Left ventricle myocardium inferior (tissue), 1 donor: ENCODE measurements at regions not wholly inside any gene's neighbourhood (a gene's known extent, or its start where the extent isn't known, plus 50 kb on each side); places are given as distances from the start of the nearest gene placed in this dataset.

ENCODE experiments used
- DNase-seq: peaks from one replicate; pipeline ENCODE4 v3.0.0-alpha.2; 2020
- H3K27ac ChIP-seq: fragments of 200-600 bp; replicated peaks from 2 replicates; pipeline ENCODE4 v1.8.0; 2021
- H3K27me3 ChIP-seq: fragments of 200-600 bp; 2 replicates; pipeline ENCODE4 v1.8.0; 2021; ENCODE audit warnings: low read depth
- H3K36me3 ChIP-seq: fragments of 200-600 bp; 2 replicates; pipeline ENCODE4 v1.8.0; 2021
- H3K4me1 ChIP-seq: fragments of 200-600 bp; 2 replicates; pipeline ENCODE4 v1.8.0; 2021
- H3K4me3 ChIP-seq: fragments of 200-600 bp; 2 replicates; pipeline ENCODE4 v1.8.0; 2021; ENCODE audit warnings: mild to moderate bottlenecking, moderate library complexity
- H3K9me3 ChIP-seq: fragments of 200-600 bp; replicated peaks from 2 replicates; pipeline ENCODE4 v1.8.0; 2021
- intact Hi-C: fragments of 100-400 bp; cut with micrococcal nuclease; formaldehyde crosslinking; loops from one replicate; pipeline ENCODE4 v1.11.0; 2022
- TF ChIP-seq, protein P1 (sequence below): fragments of 200-600 bp; IDR thresholded peaks from 2 replicates; pipeline ENCODE4 v1.8.0; 2021; ENCODE audit warnings: antibody characterized with exemption, mild to moderate bottlenecking, borderline replicate concordance
- donor health status: DM: no; HTN: yes; CAD: no; lungs with severe emphysema.

GRCh38 chr22:48282804-48283203, 1520.4 kb downstream of the TBC1D22A start:
- Histone ChIP-seq H3K36me3 (no peaks in the 10 kb centered on the region), H3K27me3 (peaks cover 47% of the 10 kb centered on the region), H3K4me3 (no peak overlapping the region), H3K4me1 (no peaks in the 10 kb centered on the region), H3K9me3 (peaks cover 22% of the 10 kb centered on the region), H3K27ac (no peak overlapping the region)
- TF ChIP-seq, protein P1, sequence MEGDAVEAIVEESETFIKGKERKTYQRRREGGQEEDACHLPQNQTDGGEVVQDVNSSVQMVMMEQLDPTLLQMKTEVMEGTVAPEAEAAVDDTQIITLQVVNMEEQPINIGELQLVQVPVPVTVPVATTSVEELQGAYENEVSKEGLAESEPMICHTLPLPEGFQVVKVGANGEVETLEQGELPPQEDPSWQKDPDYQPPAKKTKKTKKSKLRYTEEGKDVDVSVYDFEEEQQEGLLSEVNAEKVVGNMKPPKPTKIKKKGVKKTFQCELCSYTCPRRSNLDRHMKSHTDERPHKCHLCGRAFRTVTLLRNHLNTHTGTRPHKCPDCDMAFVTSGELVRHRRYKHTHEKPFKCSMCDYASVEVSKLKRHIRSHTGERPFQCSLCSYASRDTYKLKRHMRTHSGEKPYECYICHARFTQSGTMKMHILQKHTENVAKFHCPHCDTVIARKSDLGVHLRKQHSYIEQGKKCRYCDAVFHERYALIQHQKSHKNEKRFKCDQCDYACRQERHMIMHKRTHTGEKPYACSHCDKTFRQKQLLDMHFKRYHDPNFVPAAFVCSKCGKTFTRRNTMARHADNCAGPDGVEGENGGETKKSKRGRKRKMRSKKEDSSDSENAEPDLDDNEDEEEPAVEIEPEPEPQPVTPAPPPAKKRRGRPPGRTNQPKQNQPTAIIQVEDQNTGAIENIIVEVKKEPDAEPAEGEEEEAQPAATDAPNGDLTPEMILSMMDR = no peak
- no peak for DNase-seq
- intact Hi-C loops = no loop called here

DNA sequence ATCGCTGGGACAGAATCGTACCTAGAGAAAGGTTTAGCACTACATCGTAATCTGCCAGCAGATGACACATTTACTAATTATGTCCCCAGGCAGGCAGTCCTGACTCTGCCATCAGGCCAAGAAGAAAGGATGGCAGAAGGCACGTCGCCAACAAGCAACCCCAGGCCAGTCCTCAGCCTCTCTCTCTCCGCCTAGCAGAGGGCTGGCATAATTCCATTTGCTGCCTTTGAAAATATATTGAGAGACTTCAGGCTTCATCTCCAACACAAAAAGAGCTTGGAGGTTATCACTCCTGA, 1517.0 kb downstream of the TBC1D22A start:
- Histone ChIP-seq H3K36me3 (no peaks in the 10 kb centered on the region), H3K4me3 (no peak overlapping the region), H3K4me1 (no peaks in the 10 kb centered on the region), H3K27ac (no peak overlapping the region), H3K9me3 (peaks cover 16% of the 10 kb centered on the region), H3K27me3 (peaks cover 69% of the 10 kb centered on the region)
- intact Hi-C loops = no loop called here
- no peak for DNase-seq
- TF ChIP-seq, protein P1 = no peak

DNA sequence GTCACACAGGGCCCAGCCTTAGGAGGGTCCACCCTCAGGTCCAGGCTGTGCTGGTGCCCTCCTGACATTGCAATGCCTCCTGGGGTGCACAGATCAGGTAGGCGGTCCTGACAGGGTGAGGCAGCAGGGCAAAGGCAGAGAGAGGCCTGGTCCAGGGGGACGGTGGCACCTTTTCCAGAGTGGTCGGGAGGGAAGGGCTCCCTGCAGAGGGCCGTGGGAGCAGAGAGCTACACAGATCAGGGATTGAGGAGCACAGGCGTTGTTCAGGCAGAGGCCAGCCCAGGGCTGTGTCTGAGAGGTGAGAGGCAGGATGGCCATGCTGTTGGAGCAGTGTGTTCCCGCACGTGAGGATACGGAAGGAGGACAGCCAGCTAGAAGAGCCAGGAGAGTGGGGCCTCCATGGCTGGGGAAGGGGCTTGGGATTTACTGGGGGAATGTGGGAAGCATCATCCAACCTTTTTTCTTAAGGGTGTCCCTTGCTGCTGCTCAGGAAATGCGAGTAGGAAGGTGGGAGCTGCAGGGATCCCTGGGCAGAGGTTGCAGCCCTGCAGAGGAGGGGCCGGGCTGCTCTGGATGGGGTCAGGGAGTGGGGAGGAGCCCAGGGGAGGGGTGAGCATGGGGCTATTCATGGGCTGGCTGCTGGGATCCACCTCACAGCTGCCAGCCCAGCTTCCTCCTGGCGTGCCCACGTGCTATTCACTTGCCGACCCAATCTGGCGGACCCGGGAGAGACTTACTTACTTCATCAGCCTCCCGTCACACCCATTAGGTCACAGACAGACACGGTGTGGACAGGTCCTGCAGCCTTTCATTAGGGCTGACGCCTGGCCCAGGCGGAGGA, 1516.4 kb downstream of the TBC1D22A start:
- H3K36me3 ChIP-seq = no peaks in the 10 kb centered on the region
- H3K4me3 ChIP-seq = no peak overlapping the region
- H3K4me1 ChIP-seq = no peaks in the 10 kb centered on the region
- no peak for DNase-seq
- peaks cover 10% of the 10 kb centered on the region for H3K9me3 ChIP-seq
- H3K27ac ChIP-seq = no peak overlapping the region
- TF ChIP-seq, protein P1 = no peak
- H3K27me3 ChIP-seq = peaks cover 73% of the 10 kb centered on the region
- intact Hi-C loops = no loop called here

- intact Hi-C loops = no loop called here
- Histone ChIP-seq H3K4me1 (no peaks in the 10 kb centered on the region), H3K4me3 (no peak overlapping the region), H3K9me3 (peaks cover 2% of the 10 kb centered on the region), H3K36me3 (no peaks in the 10 kb centered on the region), H3K27ac (no peak overlapping the region), H3K27me3 (peaks cover 73% of the 10 kb centered on the region)
- no peak for DNase-seq
- TF ChIP-seq, protein P1 = no peak
Observed at GRCh38 chr22:48277868-48278581, 1515.6 kb downstream of the TBC1D22A start.

GRCh38 chr22:48276994-48277867, 1514.8 kb downstream of the TBC1D22A start:
- intact Hi-C loops = no loop called here
- Histone ChIP-seq H3K27me3 (peaks cover 80% of the 10 kb centered on the region), H3K4me3 (no peak overlapping the region)

More at GRCh38 chr22:48276994-48277867, 1514.8 kb downstream of the TBC1D22A start:
- TF ChIP-seq, protein P1 = no peak
- no peaks in the 10 kb centered on the region for H3K36me3 ChIP-seq
- no peak overlapping the region for H3K27ac ChIP-seq
- no peaks in the 10 kb centered on the region for H3K9me3 ChIP-seq
- H3K4me1 ChIP-seq = no peaks in the 10 kb centered on the region
- no peak for DNase-seq
